Glutamatergic neuron (in vitro differentiated cells): ENCODE measurements at regions not wholly inside any gene's neighbourhood (a gene's known extent, or its start where the extent isn't known, plus 50 kb on each side); places are given as distances from the start of the nearest gene placed in this dataset.

Source experiments
- DNase-seq: peaks from one replicate; pipeline ENCODE4 v3.0.0; 2022
- H3K27ac Mint-ChIP-seq: one replicate; pipeline ENCODE4 v1.8.0; 2020; ENCODE audit warnings: mild to moderate bottlenecking, mixed read lengths, inconsistent platforms; ENCODE audit not compliant: unreplicated experiment
- H3K27me3 Mint-ChIP-seq: one replicate; pipeline ENCODE4 v1.8.0; 2020; ENCODE audit warnings: mild to moderate bottlenecking, moderate library complexity, mixed read lengths, inconsistent platforms; ENCODE audit not compliant: unreplicated experiment
- H3K36me3 Mint-ChIP-seq: one replicate; pipeline ENCODE4 v1.8.0; 2020; ENCODE audit warnings: mild to moderate bottlenecking, mixed read lengths, inconsistent platforms; ENCODE audit not compliant: unreplicated experiment
- H3K4me1 Mint-ChIP-seq: one replicate; pipeline ENCODE4 v1.8.0; 2020; ENCODE audit warnings: mild to moderate bottlenecking, low read depth, mixed read lengths, inconsistent platforms; ENCODE audit not compliant: unreplicated experiment
- H3K4me3 Mint-ChIP-seq: one replicate; pipeline ENCODE4 v1.8.0; 2020; ENCODE audit warnings: mild to moderate bottlenecking, mixed read lengths, inconsistent platforms; ENCODE audit not compliant: unreplicated experiment
- H3K9me3 Mint-ChIP-seq: one replicate; pipeline ENCODE4 v1.8.0; 2020; ENCODE audit warnings: mild to moderate bottlenecking, moderate library complexity, mixed read lengths, inconsistent platforms; ENCODE audit not compliant: unreplicated experiment
- TF ChIP-seq, protein P1 (sequence below): fragments of 200-600 bp; sonication (generic); IDR thresholded peaks from one replicate; pipeline ENCODE4 v1.5.0; 2021; ENCODE audit not compliant: partially characterized antibody, unreplicated experiment

DNA sequence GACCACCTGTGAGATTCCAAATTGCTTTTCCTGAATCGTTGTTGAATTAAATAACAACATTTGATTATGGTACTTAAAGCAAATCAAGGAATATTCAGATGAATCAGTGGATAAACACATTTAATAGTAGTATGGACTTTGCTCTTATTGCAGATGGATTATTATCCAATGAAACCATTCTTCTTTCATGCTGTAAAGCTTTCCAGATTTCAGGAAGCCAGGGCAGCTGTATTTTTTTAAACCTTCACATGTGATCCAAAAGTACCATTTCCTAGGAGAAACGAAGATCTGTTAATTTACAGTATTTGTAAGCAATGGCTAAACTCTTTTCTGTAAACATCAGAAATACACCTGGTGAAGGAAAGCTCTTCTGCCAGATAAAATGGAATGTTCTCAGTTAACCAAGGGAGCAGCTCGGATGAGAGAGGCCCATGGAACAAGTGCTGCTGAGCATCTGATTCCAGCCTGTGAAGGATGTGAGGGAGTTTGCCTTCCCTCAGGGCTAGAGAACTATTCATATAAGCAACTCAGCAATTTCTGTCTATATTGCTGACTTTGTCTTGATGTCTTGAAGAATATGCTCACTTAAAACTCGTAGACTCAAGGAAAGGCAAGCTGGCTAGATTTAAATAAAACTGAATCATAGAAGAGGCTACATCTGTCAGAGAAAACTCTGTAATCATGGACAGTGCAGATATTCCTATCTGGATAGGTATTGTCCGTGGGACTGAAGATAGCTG is 94.4 kb upstream of the LIMCH1 start:
- no peaks in the 10 kb centered on the region for H3K36me3 Mint-ChIP-seq
- H3K27me3 Mint-ChIP-seq = no peaks in the 10 kb centered on the region
- TF ChIP-seq, protein P1, sequence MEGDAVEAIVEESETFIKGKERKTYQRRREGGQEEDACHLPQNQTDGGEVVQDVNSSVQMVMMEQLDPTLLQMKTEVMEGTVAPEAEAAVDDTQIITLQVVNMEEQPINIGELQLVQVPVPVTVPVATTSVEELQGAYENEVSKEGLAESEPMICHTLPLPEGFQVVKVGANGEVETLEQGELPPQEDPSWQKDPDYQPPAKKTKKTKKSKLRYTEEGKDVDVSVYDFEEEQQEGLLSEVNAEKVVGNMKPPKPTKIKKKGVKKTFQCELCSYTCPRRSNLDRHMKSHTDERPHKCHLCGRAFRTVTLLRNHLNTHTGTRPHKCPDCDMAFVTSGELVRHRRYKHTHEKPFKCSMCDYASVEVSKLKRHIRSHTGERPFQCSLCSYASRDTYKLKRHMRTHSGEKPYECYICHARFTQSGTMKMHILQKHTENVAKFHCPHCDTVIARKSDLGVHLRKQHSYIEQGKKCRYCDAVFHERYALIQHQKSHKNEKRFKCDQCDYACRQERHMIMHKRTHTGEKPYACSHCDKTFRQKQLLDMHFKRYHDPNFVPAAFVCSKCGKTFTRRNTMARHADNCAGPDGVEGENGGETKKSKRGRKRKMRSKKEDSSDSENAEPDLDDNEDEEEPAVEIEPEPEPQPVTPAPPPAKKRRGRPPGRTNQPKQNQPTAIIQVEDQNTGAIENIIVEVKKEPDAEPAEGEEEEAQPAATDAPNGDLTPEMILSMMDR = no peak
- no peak overlapping the region for H3K27ac Mint-ChIP-seq
- DNase-seq = no peak
- peaks cover 8% of the 10 kb centered on the region for H3K4me1 Mint-ChIP-seq
- no peaks in the 10 kb centered on the region for H3K9me3 Mint-ChIP-seq
- no peak overlapping the region for H3K4me3 Mint-ChIP-seq

DNA sequence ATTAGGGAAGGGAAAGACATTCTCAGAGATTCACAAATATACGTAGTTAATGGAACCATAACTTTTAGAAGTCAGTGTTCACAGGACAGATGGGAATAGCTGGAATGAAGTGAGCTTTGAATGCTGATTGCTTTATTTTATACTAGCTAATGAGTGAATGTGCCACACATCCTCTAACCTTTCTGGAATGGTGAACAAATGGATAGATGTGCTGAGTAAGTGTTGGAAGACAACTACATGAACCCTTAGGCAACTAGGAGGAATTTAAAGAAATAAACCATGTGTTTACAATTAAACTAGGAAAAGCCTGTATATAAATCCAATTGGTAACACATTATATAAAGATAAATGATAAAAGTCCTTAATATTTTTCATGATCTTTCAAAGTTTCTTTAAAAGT is 91.6 kb upstream of the LIMCH1 start:
- no peaks in the 10 kb centered on the region for H3K4me1 Mint-ChIP-seq
- no peaks in the 10 kb centered on the region for H3K36me3 Mint-ChIP-seq
- no peak overlapping the region for H3K4me3 Mint-ChIP-seq
- DNase-seq = no peak
- no peaks in the 10 kb centered on the region for H3K27me3 Mint-ChIP-seq
- H3K9me3 Mint-ChIP-seq = no peaks in the 10 kb centered on the region
- no peak overlapping the region for H3K27ac Mint-ChIP-seq
- TF ChIP-seq, protein P1 = no peak

DNA sequence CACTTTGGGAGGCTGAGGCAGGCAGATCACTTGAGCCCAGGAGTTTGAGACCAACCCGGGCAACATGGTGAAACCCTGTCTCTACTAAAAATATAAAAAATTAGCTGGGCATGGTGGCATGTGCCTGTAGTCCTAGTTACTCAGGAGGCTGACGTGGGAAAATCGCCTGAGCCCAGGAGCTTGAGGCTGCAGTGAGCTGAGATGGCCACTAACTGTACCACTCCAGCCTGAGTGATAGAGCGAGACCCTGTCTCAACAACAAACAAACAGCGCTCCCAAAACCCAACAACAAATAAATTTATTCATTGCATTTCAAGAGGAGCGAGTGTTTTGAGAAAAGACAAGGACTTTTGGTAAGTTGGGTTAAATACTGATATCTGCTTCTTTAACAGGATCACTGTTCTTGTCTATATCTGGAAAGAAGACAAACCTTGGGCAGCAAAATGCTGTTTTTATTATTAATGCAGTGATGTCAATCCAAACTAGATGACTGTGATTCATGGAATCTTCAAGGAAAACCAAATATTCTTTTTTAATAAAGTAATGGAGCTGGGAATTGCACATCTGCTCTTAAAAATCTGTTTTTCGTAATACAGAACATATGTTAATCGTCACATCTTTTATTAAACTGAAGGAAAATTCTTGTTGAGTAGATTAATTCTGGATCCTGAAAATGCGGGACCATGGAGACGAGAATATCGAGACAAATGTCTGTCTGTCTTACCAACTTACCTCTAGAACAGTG is 90.8 kb upstream of the LIMCH1 start:
- Mint-ChIP-seq H3K27ac (no peak overlapping the region), H3K9me3 (no peaks in the 10 kb centered on the region), H3K27me3 (no peaks in the 10 kb centered on the region), H3K36me3 (no peaks in the 10 kb centered on the region), H3K4me3 (no peak overlapping the region), H3K4me1 (no peaks in the 10 kb centered on the region)
- TF ChIP-seq, protein P1 = no peak
- no peak for DNase-seq

DNA sequence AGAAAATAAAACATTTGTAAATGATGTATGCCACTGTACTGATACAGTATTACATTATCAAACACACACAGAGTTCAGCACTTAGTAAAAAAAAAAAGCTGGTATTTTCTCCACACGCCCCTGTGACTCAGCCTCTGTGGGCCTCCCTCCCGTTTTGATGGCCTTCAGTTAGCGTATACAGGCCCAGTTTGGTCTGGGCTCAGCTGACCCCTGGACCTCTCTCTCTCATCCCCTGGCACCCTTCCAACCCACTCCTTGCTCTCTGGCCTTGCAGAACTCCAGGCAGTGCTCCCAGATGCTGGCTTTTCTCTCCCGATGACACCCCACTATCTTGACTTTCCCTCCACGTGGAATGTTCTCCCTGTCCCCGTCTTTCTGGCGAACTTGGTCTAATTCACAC is 89.0 kb upstream of the LIMCH1 start:
- Mint-ChIP-seq H3K4me1 (peaks cover 3% of the 10 kb centered on the region), H3K36me3 (no peaks in the 10 kb centered on the region), H3K27me3 (no peaks in the 10 kb centered on the region), H3K9me3 (no peaks in the 10 kb centered on the region), H3K27ac (no peak overlapping the region), H3K4me3 (no peak overlapping the region)
- DNase-seq = no peak
- TF ChIP-seq, protein P1 = no peak

DNA sequence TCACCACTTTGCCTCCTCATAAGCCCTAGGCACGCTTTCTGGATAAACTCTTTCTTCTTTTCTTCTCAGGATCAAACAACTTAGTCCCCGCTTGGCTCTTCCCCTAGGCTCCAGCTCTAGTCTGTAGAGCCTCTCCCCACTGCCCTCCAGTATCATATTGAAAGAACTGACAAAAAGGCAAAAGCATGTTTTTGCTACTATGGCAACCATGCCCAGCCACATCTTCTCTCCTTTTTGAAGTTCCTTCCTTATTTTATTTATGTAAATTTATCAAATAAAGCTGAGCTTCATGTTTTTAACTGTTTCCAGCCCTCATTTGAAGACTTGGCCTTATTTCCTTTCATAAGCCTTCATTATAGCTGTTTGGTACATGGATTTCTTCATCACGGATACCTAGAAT is 86.0 kb upstream of the LIMCH1 start:
- no peaks in the 10 kb centered on the region for H3K27me3 Mint-ChIP-seq
- H3K27ac Mint-ChIP-seq = no peak overlapping the region

More for the DNA sequence above, 86.0 kb upstream of the LIMCH1 start:
- DNase-seq = no peak
- Mint-ChIP-seq H3K4me1 (peaks cover 13% of the 10 kb centered on the region), H3K36me3 (no peaks in the 10 kb centered on the region), H3K9me3 (peaks cover 2% of the 10 kb centered on the region), H3K4me3 (no peak overlapping the region)
- TF ChIP-seq, protein P1 = no peak
